ENCODE measurements at regions not wholly inside any gene's neighbourhood (a gene's known extent, or its start where the extent isn't known, plus 50 kb on each side); places are given as distances from the start of the nearest gene placed in this dataset.

GRCh38 chr12:91964501-91964900 lies 181.1 kb downstream of the BTG1 start:
- no peak for DNase-seq

- DNase-seq = no peak
Measured at GRCh38 chr12:91959220-91959619, 186.4 kb downstream of the BTG1 start.

DNA sequence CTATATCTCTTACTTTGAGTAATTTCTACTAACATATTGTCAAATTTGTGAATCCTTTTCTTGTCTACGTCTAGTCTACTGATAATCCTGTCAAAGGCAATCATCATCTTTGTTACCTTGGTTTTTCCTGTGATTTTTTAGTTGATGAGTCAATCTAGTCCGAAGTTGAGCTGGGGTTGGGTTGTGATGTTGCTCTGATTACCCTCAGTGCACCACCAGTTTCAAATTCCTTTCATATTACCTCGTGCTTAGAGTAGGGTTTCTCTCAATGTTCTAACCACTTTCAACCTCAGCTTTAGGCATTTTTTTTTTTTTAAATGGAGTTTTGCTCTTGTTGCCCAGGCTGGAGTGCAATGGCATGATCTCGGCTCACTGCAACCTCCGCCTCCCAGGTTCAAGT lies 186.8 kb downstream of the BTG1 start:
- no peak for DNase-seq

- no peak for DNase-seq
Measured at GRCh38 chr12:91954747-91955146, 190.9 kb downstream of the BTG1 start.

GRCh38 chr12:91954326-91954725 lies 191.3 kb downstream of the BTG1 start:
- no peak for DNase-seq

DNA sequence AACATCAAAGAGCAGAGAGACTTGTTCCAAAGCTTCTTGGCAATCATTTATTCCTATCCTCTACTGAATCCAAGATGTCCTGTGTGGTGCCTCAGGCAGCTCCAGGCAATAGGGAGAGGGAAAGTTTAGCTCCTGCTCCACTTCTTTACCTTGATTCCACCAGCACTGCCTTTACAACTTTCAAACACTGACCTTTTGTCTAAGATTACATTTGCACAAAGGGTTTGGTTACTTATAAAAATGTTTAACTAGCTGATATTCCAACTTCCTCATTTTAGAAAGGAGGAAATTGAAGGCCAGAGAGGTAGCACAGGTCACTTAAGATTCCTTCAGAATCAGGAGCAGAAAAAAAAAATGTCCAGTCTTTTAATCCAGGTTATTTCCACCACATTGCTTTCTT lies 192.7 kb downstream of the BTG1 start:
- no peak for DNase-seq

GRCh38 chr12:91951571-91951970 lies 194.1 kb downstream of the BTG1 start:
- no peak for DNase-seq

- no peak for DNase-seq
Measured at GRCh38 chr12:91948504-91948903, 197.1 kb downstream of the BTG1 start.

GRCh38 chr12:91947459-91947858 lies 198.2 kb downstream of the BTG1 start:
- DNase-seq = peak; percentile 32

DNA sequence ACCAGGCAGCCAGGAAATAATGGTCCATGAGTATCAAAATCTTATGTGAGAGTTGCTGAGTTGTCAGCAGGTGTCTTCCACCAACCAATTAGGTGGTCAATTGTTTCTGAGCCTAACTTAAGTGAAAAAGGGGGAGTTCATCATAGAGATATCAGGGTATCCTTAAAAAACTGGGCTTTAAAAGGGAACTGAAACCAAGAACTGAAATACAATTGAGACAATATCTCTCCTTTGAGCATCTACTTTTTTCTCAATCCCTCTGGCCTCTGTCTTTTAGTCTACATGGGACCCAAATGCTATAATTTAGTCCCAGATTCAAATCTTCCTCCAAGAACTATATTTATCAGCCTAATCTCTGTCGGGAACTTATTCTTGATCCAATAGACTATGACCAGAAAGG lies 201.0 kb downstream of the BTG1 start:
- no peak for DNase-seq

- no peak for DNase-seq
Measured at GRCh38 chr12:91940826-91941570, 204.6 kb downstream of the BTG1 start.

DNA sequence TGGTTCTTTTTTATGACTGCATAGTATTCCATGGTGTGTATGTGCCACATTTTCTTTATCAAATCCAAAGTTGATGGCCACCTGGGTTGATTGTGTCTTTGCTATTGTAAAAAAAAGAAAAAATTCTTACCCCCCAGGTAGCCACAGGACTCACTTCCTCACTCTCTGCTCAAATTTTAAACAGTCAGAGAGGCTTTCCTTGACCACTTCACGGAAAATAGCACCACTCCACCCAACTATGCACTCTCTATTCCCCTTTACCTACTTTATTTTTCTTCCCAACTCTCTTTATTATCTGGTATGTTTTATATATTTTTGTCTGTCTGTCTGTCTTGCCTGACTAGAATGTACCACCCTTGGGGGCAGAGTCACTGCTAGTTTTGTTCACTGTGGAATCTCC lies 205.3 kb downstream of the BTG1 start:
- no peak for DNase-seq

- no peak for DNase-seq
Measured at GRCh38 chr12:91937706-91938105, 207.9 kb downstream of the BTG1 start.

- DNase-seq = no peak
Measured at GRCh38 chr12:91937009-91937408, 208.6 kb downstream of the BTG1 start.

GRCh38 chr12:91935296-91935695 lies 210.3 kb downstream of the BTG1 start:
- DNase-seq = no peak

GRCh38 chr12:91931111-91931510 lies 214.5 kb downstream of the BTG1 start:
- no peak for DNase-seq

- no peak for DNase-seq
Measured at GRCh38 chr12:91928501-91928900, 217.1 kb downstream of the BTG1 start.

DNA sequence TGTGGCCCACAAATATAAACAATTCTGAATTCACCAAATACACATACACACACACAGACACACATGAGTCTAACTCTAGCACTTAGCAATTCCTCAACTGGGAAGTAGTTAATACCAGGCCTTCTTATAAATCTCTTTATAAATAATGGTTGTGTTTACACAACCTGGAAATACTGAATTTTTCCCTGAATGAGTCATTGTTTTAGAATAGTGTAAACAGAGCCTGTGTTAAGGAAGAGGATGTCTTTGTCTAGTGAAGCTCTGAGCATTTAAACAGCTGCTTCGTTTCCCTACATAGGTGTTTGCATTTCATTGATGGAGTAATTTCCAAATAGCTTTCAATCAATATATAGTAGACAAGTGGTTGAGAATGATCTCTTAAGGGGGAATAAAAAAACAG lies 218.8 kb downstream of the BTG1 start:
- DNase-seq = no peak

DNA sequence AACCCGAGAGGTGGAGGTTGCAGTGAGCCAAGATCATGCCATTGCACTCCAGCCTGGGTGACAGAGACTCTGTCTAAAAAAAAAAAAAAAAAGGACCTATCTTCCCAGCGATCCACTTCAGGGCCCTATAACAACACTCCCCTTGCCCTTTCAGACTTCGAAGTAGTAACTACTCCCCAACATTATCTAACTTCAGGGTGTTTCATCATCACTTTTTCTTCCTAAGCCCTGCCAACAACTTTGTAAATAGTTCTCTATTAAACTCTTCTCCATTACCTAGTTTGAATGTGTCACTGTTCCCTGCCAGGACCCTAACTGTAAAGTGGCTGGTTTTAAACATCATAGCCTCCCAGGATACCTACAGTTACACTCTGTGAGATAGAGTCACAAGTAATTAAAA lies 220.8 kb downstream of the BTG1 start:
- no peak for DNase-seq

DNA sequence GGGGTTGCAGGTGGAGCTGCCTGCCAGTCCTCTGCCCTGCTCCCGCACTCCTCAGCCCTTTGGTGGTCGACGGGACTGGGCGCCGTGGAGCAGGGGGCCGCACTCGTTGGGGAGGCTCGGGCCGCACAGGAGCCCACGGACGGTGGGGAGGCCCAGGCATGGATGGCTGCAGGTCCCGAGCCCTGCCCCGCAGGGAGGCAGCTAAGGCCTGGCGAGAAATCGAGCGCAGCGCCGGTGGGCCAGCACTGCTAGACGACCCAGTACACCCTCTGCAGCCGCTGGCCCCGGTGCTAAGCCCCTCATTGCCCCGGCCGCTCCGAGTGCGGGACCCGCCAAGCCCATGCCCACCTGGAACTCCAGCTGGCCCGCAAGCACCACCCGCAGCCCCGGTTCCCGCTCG lies 221.8 kb downstream of the BTG1 start:
- DNase-seq = no peak

- no peak for DNase-seq
Measured at GRCh38 chr12:91922674-91923073, 223.0 kb downstream of the BTG1 start.

DNA sequence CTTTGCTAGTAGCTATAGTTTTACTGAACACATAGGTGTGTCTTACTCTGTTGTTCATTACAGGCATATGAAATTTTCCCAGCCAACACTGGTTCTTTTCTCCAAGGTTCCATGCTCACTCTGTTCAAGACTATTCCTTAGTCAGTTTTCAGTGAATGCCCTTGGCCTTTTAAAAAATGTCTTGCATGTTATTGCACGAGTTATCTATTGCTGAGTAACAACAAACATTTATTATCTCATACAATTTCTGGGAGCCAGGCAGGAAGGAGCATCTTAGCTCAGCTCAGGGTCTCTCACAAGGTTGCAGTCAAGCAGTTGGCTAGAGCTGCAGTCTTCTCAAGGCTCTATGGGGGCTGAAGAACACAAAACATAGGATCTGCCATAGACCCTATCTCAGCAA lies 223.5 kb downstream of the BTG1 start:
- no peak for DNase-seq

- DNase-seq = no peak
Measured at GRCh38 chr12:91921555-91921954, 224.1 kb downstream of the BTG1 start.

DNA sequence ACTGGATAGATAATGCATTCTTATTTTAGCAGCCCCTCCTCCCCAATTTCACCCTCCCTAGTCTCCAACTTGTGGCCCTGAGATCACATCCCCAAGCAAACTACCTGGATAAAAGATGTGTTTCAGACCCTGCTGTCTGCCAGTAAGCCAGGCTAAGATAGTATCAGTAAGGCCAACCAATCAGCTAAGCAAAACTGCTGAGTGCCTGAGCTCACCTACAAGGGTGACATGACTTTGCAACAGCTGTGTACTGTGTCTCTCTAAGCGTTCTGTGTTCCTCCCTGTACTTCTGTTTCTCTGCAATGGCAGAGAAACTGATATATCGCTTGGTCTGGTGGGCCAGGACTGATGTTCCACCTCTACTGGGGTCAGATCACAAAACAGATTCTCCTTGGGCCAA lies 224.9 kb downstream of the BTG1 start:
- DNase-seq = no peak

GRCh38 chr12:91920276-91920675 lies 225.4 kb downstream of the BTG1 start:
- DNase-seq = no peak

- DNase-seq = no peak
Measured at GRCh38 chr12:91918431-91918830, 227.2 kb downstream of the BTG1 start.

All from activated CD4-positive, alpha-beta T cell treated with anti-CD3 and anti-CD28 coated beads, Interleukin-10, Interleukin-2, amounts not matched to agents 100 ng/mL and 50 ng/mL, durations not matched to agents 16 hours and 8 hours (primary cell).